DLD1 (cell line): ENCODE measurements at regions not wholly inside any gene's neighbourhood (a gene's known extent, or its start where the extent isn't known, plus 50 kb on each side); places are given as distances from the start of the nearest gene placed in this dataset.

Source experiments
- in situ Hi-C: cut with HindIII; loops from 2 replicates; pipeline ENCODE4 v1.10.0; 2017; ENCODE audit warnings: low sequenced_read_pairs

- in situ Hi-C loops = no loop called here
Observed at GRCh38 chr12:58761308-58761707, 159.0 kb downstream of the LRIG3 start.

GRCh38 chr12:58764100-58764953, 156.0 kb downstream of the LRIG3 start:
- in situ Hi-C loops = no loop called here

GRCh38 chr12:58765076-58765475, 155.2 kb downstream of the LRIG3 start:
- in situ Hi-C loops = no loop called here

- in situ Hi-C loops = no loop called here
Observed at GRCh38 chr12:58765653-58766512, 154.4 kb downstream of the LRIG3 start.

GRCh38 chr12:58766513-58766870, 153.8 kb downstream of the LRIG3 start:
- in situ Hi-C loops = no loop called here

GRCh38 chr12:58767496-58767895, 152.8 kb downstream of the LRIG3 start:
- in situ Hi-C loops = no loop called here

- in situ Hi-C loops = no loop called here
Observed at GRCh38 chr12:58773986-58774385, 146.3 kb downstream of the LRIG3 start.

- in situ Hi-C loops = no loop called here
Observed at GRCh38 chr12:58774731-58775130, 145.6 kb downstream of the LRIG3 start.

GRCh38 chr12:58775396-58775795, 144.9 kb downstream of the LRIG3 start:
- in situ Hi-C loops = no loop called here

- in situ Hi-C loops = no loop called here
Observed at GRCh38 chr12:58776144-58776543, 144.2 kb downstream of the LRIG3 start.

GRCh38 chr12:58777815-58778214, 142.5 kb downstream of the LRIG3 start:
- in situ Hi-C loops = no loop called here

GRCh38 chr12:58781609-58782008, 138.7 kb downstream of the LRIG3 start:
- in situ Hi-C loops = no loop called here

GRCh38 chr12:58787021-58787760, 133.1 kb downstream of the LRIG3 start:
- in situ Hi-C loops = no loop called here

GRCh38 chr12:58794859-58795258, 125.4 kb downstream of the LRIG3 start:
- in situ Hi-C loops = no loop called here

GRCh38 chr12:58795825-58796224, 124.5 kb downstream of the LRIG3 start:
- in situ Hi-C loops = no loop called here

- in situ Hi-C loops = no loop called here
Observed at GRCh38 chr12:58801986-58802385, 118.3 kb downstream of the LRIG3 start.

- in situ Hi-C loops = no loop called here
Observed at GRCh38 chr12:58803908-58804307, 116.4 kb downstream of the LRIG3 start.

- in situ Hi-C loops = no loop called here
Observed at GRCh38 chr12:58804749-58805148, 115.6 kb downstream of the LRIG3 start.

GRCh38 chr12:58809064-58809607, 111.2 kb downstream of the LRIG3 start:
- in situ Hi-C loops = no loop called here

- in situ Hi-C loops = no loop called here
Observed at GRCh38 chr12:58811346-58811745, 109.0 kb downstream of the LRIG3 start.

- in situ Hi-C loops = no loop called here
Observed at GRCh38 chr12:58812214-58812613, 108.1 kb downstream of the LRIG3 start.
